Central memory CD8-positive, alpha-beta T cell (primary cell): ENCODE measurements at regions not wholly inside any gene's neighbourhood (a gene's known extent, or its start where the extent isn't known, plus 50 kb on each side); places are given as distances from the start of the nearest gene placed in this dataset.

Experiments
- ATAC-seq: fragments of 150-1000 bp; cut with Tn5 transposase; replicated peaks from 2 replicates; pipeline ENCODE4 v1.10.0; 2022; ENCODE audit warnings: mild to moderate bottlenecking, moderate FRiP score, moderate number of reproducible peaks; ENCODE audit not compliant: poor library complexity, severe bottlenecking; ENCODE audit errors: extremely low read depth
- DNase-seq, 2 donors: peaks; one replicate each; pipeline ENCODE4 v3.0.0; 2021; ENCODE audit warnings: low spot score in 2 of 2
- H3K27ac Mint-ChIP-seq: one replicate; pipeline ENCODE4 v1.8.0; 2022; ENCODE audit warnings: low read depth, mild to moderate bottlenecking, moderate library complexity, mixed read lengths
- H3K27me3 Mint-ChIP-seq: one replicate; pipeline ENCODE4 v1.8.0; 2022; ENCODE audit warnings: mixed read lengths
- H3K36me3 Mint-ChIP-seq: one replicate; pipeline ENCODE4 v1.8.0; 2022; ENCODE audit warnings: mild to moderate bottlenecking, moderate library complexity, mixed read lengths; ENCODE audit not compliant: insufficient read depth
- H3K4me1 Mint-ChIP-seq: one replicate; pipeline ENCODE4 v1.8.0; 2022; ENCODE audit warnings: mixed read lengths
- H3K4me3 Mint-ChIP-seq: one replicate; pipeline ENCODE4 v1.8.0; 2022; ENCODE audit warnings: mild to moderate bottlenecking, moderate library complexity, mixed read lengths
- H3K9me3 Mint-ChIP-seq: one replicate; pipeline ENCODE4 v1.8.0; 2022; ENCODE audit warnings: mixed read lengths

GRCh38 chr2:66702301-66702700 lies 267.4 kb downstream of the MEIS1 start:
- Mint-ChIP-seq H3K36me3 (no peaks in the 10 kb centered on the region), H3K4me1 (no peaks in the 10 kb centered on the region), H3K9me3 (no peaks in the 10 kb centered on the region), H3K27me3 (no peaks in the 10 kb centered on the region), H3K27ac (no peak overlapping the region), H3K4me3 (no peak overlapping the region)
- no peak for DNase-seq
- ATAC-seq = no peak

- H3K9me3 Mint-ChIP-seq = no peaks in the 10 kb centered on the region
- no peaks in the 10 kb centered on the region for H3K4me1 Mint-ChIP-seq
- no peak overlapping the region for H3K4me3 Mint-ChIP-seq
- H3K27me3 Mint-ChIP-seq = no peaks in the 10 kb centered on the region
- no peak overlapping the region for H3K27ac Mint-ChIP-seq
- H3K36me3 Mint-ChIP-seq = no peaks in the 10 kb centered on the region
- DNase-seq (no peak), ATAC-seq (no peak)
Measured at GRCh38 chr2:66704786-66705185, 269.9 kb downstream of the MEIS1 start.

GRCh38 chr2:66714610-66715009 lies 279.7 kb downstream of the MEIS1 start:
- H3K4me1 Mint-ChIP-seq = no peaks in the 10 kb centered on the region
- ATAC-seq = no peak
- no peaks in the 10 kb centered on the region for H3K27me3 Mint-ChIP-seq
- H3K36me3 Mint-ChIP-seq = no peaks in the 10 kb centered on the region
- H3K4me3 Mint-ChIP-seq = no peak overlapping the region
- no peak for DNase-seq
- H3K27ac Mint-ChIP-seq = no peak overlapping the region
- peaks cover 14% of the 10 kb centered on the region for H3K9me3 Mint-ChIP-seq

GRCh38 chr2:66717218-66717905 lies 282.4 kb downstream of the MEIS1 start:
- Mint-ChIP-seq H3K27ac (no peak overlapping the region), H3K36me3 (no peaks in the 10 kb centered on the region), H3K27me3 (no peaks in the 10 kb centered on the region), H3K4me3 (no peak overlapping the region), H3K9me3 (peaks cover 9% of the 10 kb centered on the region), H3K4me1 (no peaks in the 10 kb centered on the region)
- ATAC-seq (no peak), DNase-seq (no peak)

GRCh38 chr2:66717973-66718372 lies 283.0 kb downstream of the MEIS1 start:
- no peaks in the 10 kb centered on the region for H3K27me3 Mint-ChIP-seq
- no peak for ATAC-seq

GRCh38 chr2:66721776-66722175 lies 286.9 kb downstream of the MEIS1 start:
- Mint-ChIP-seq H3K4me3 (no peak overlapping the region), H3K27ac (no peak overlapping the region), H3K9me3 (peaks cover 6% of the 10 kb centered on the region), H3K27me3 (no peaks in the 10 kb centered on the region), H3K36me3 (no peaks in the 10 kb centered on the region), H3K4me1 (no peaks in the 10 kb centered on the region)
- ATAC-seq (no peak), DNase-seq (no peak)

More at GRCh38 chr2:66717973-66718372, 283.0 kb downstream of the MEIS1 start:
- H3K9me3 Mint-ChIP-seq = peaks cover 6% of the 10 kb centered on the region
- no peak overlapping the region for H3K27ac Mint-ChIP-seq
- H3K36me3 Mint-ChIP-seq = no peaks in the 10 kb centered on the region
- no peaks in the 10 kb centered on the region for H3K4me1 Mint-ChIP-seq
- DNase-seq = no peak
- H3K4me3 Mint-ChIP-seq = no peak overlapping the region

GRCh38 chr2:66724241-66724640 lies 289.3 kb downstream of the MEIS1 start:
- Mint-ChIP-seq H3K36me3 (no peaks in the 10 kb centered on the region), H3K27ac (no peak overlapping the region), H3K9me3 (no peaks in the 10 kb centered on the region), H3K27me3 (no peaks in the 10 kb centered on the region), H3K4me3 (no peak overlapping the region), H3K4me1 (no peaks in the 10 kb centered on the region)
- DNase-seq (no peak), ATAC-seq (no peak)

GRCh38 chr2:66729416-66730330 lies 294.7 kb downstream of the MEIS1 start:
- Mint-ChIP-seq H3K4me3 (no peak overlapping the region), H3K4me1 (no peaks in the 10 kb centered on the region), H3K27ac (no peak overlapping the region), H3K27me3 (no peaks in the 10 kb centered on the region), H3K36me3 (no peaks in the 10 kb centered on the region), H3K9me3 (no peaks in the 10 kb centered on the region)
- no peak for DNase-seq
- ATAC-seq = no peak

GRCh38 chr2:66730441-66730840 lies 295.5 kb downstream of the MEIS1 start:
- Mint-ChIP-seq H3K4me3 (no peak overlapping the region), H3K9me3 (no peaks in the 10 kb centered on the region), H3K4me1 (no peaks in the 10 kb centered on the region), H3K27me3 (no peaks in the 10 kb centered on the region), H3K36me3 (no peaks in the 10 kb centered on the region), H3K27ac (no peak overlapping the region)
- ATAC-seq (no peak), DNase-seq (no peak)

GRCh38 chr2:66733364-66733999 lies 298.6 kb downstream of the MEIS1 start:
- Mint-ChIP-seq H3K27me3 (no peaks in the 10 kb centered on the region), H3K36me3 (no peaks in the 10 kb centered on the region), H3K27ac (no peak overlapping the region), H3K4me3 (no peak overlapping the region), H3K4me1 (no peaks in the 10 kb centered on the region), H3K9me3 (peaks cover 3% of the 10 kb centered on the region)
- ATAC-seq (no peak), DNase-seq (no peak)

- H3K4me1 Mint-ChIP-seq = no peaks in the 10 kb centered on the region
- H3K27me3 Mint-ChIP-seq = no peaks in the 10 kb centered on the region
- H3K9me3 Mint-ChIP-seq = peaks cover 8% of the 10 kb centered on the region
- DNase-seq (no peak), ATAC-seq (no peak)
- no peak overlapping the region for H3K27ac Mint-ChIP-seq
- no peaks in the 10 kb centered on the region for H3K36me3 Mint-ChIP-seq
- no peak overlapping the region for H3K4me3 Mint-ChIP-seq
Measured at GRCh38 chr2:66748939-66749338, 314.0 kb downstream of the MEIS1 start.

GRCh38 chr2:66749566-66749965 lies 314.6 kb downstream of the MEIS1 start:
- no peak overlapping the region for H3K4me3 Mint-ChIP-seq
- H3K9me3 Mint-ChIP-seq = peaks cover 12% of the 10 kb centered on the region
- no peaks in the 10 kb centered on the region for H3K4me1 Mint-ChIP-seq
- H3K27me3 Mint-ChIP-seq = no peaks in the 10 kb centered on the region
- DNase-seq (no peak), ATAC-seq (no peak)
- H3K27ac Mint-ChIP-seq = no peak overlapping the region
- no peaks in the 10 kb centered on the region for H3K36me3 Mint-ChIP-seq
